Tibial nerve (tissue), 4 donors: ENCODE measurements at regions not wholly inside any gene's neighbourhood (a gene's known extent, or its start where the extent isn't known, plus 50 kb on each side); places are given as distances from the start of the nearest gene placed in this dataset.

Source experiments
- CTCF ChIP-seq, 5 experiments: fragments of 200-600 bp in 3 of 5; fragments of 450-650 bp in 2 of 5; sonication (generic) in 3 of 5; IDR thresholded peaks; one replicate each; pipeline ENCODE4 v1.5.1; 2016 to 2019; ENCODE audit warnings: antibody characterized with exemption in 5 of 5, mild to moderate bottlenecking in 3 of 5, moderate library complexity in 2 of 5
- EP300 ChIP-seq, 2 donors: sonication (generic); formaldehyde crosslinking; IDR thresholded peaks; one replicate each; pipeline ENCODE4 v1.6.1; 2017; ENCODE audit warnings: antibody characterized with exemption in 2 of 2, mild to moderate bottlenecking in 1 of 2

- TF ChIP-seq EP300 (IDR thresholded peaks at IDR 0.05): no peak
- TF ChIP-seq CTCF (IDR thresholded peaks at IDR 0.05): no peak
Measured at GRCh38 chr13:111584101-111584672, 263.7 kb downstream of the TEX29 start.
